Stomach smooth muscle (tissue), 2 donors: ENCODE measurements at regions not wholly inside any gene's neighbourhood (a gene's known extent, or its start where the extent isn't known, plus 50 kb on each side); places are given as distances from the start of the nearest gene placed in this dataset.

ENCODE experiments used
- H3K27ac ChIP-seq: one replicate; pipeline ENCODE4 v1.7.0; 2013; ENCODE audit warnings: mild to moderate bottlenecking, low read length, inconsistent platforms
- H3K27me3 ChIP-seq, 2 donors: one replicate each; pipeline ENCODE4 v1.7.0; 2013; ENCODE audit warnings: low read length in 2 of 2; ENCODE audit not compliant: insufficient read depth in 2 of 2, control insufficient read depth in 1 of 2
- H3K36me3 ChIP-seq, 2 donors: one replicate each; pipeline ENCODE4 v1.7.0; 2013; ENCODE audit warnings: low read length in 2 of 2; ENCODE audit not compliant: control insufficient read depth in 2 of 2, insufficient read depth in 2 of 2
- H3K4me1 ChIP-seq: one replicate; pipeline ENCODE4 v1.7.0; 2013; ENCODE audit warnings: low read length; ENCODE audit not compliant: control insufficient read depth, insufficient read depth
- H3K4me3 ChIP-seq, 2 donors: one replicate each; pipeline ENCODE4 v1.7.0; 2013; ENCODE audit warnings: low read length in 2 of 2
- H3K9ac ChIP-seq, 2 donors: one replicate each; pipeline ENCODE4 v1.7.0; 2013; ENCODE audit warnings: low read length in 2 of 2, mild to moderate bottlenecking in 1 of 2
- H3K9me3 ChIP-seq, 2 donors: one replicate each; pipeline ENCODE4 v1.7.0; 2013; ENCODE audit warnings: low read length in 2 of 2; ENCODE audit not compliant: control insufficient read depth in 2 of 2
- donor health status: healthy.
- donor health status: Pancreatic carcinoma.

DNA sequence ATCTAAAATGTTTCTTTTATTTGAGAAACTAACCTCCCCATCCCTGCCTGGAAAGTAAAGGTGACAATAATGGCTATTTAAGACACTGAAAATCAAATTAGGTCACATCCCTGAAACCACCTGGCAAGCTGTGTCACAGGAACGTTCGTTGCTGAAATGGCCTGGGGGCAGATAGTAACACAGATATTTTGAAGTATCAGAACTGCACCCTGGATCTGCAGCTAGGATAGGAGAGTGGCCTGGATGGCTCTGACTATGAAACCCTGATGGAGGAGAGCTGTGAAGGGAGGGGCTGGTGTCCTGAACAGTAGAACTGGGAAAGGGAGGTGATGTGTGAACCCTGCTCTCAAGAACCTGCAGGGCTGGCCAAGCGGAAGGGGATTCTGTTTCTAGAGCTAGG lies 648.3 kb upstream of the CFAP20DC start:
- Histone ChIP-seq H3K4me1 (no peaks in the 10 kb centered on the region), H3K4me3 (no peak overlapping the region), H3K9me3 (no peaks in the 10 kb centered on the region), H3K36me3 (no peaks in the 10 kb centered on the region), H3K9ac (no peak overlapping the region), H3K27me3 (no peaks in the 10 kb centered on the region), H3K27ac (no peak overlapping the region)

DNA sequence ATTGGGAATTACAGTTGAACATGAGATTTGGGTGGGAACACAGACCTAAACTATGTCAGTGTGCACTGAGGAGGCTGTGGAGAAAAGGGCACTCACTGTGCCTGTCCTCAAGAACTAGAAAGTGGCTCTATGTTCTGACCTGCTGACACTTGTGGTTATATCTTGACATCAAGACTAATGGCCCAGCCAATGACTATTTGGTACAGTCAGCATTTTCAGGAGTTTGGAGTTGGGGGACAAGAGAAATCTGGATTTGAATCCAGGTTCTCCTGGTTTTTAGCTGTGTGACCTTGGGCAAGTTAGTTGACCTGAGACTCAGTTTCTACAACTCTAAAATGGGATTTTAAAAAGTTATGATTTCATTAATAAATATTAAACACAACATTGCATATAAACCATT lies 647.0 kb upstream of the CFAP20DC start:
- Histone ChIP-seq H3K9ac (no peak overlapping the region), H3K36me3 (no peaks in the 10 kb centered on the region), H3K27ac (no peak overlapping the region), H3K9me3 (peaks cover 0 to 2% of the 10 kb centered on the region in 2 donors), H3K4me1 (no peaks in the 10 kb centered on the region), H3K4me3 (no peak overlapping the region), H3K27me3 (no peaks in the 10 kb centered on the region)

DNA sequence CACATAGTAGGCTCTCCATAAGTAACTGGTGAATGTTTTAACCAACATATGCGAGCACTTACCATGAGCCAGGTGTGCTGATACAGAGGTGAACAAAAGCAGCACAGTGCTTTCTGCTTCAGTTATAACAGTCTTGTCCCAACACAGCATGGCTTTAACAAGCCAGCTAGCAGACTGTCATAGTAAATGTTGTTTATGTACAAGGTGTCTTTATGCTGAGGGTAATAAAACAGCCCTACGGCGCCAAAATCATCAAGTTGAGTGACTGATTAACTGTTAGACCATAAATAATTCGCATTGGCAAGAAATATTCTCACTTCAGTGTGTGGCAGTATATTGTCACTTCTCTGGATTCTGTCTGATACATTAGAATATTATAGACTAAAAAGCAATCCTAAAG lies 646.0 kb upstream of the CFAP20DC start:
- Histone ChIP-seq H3K4me1 (no peaks in the 10 kb centered on the region), H3K36me3 (no peaks in the 10 kb centered on the region), H3K4me3 (no peak overlapping the region), H3K9me3 (peaks cover 0 to 2% of the 10 kb centered on the region in 2 donors), H3K27me3 (no peaks in the 10 kb centered on the region), H3K27ac (no peak overlapping the region), H3K9ac (no peak overlapping the region)

DNA sequence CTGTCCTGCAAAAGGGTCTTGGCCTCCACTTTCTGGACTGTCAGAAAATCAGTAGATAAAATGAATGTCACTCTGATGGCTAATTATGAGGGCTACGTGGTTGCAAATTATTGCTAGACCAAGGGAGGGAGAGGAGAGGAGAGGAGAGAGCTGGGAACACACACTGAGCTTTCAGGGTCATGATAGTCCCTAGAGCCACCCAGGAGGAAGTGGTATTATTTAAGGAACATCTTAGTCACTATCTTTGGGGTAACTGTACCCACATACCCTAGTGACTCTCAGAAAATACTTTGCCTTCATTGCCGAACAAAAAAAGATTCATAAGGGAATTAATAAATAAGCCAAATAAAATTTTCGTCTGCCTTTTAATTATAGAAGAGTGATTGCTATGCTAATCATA lies 642.3 kb upstream of the CFAP20DC start:
- no peak overlapping the region for H3K4me3 ChIP-seq
- H3K9ac ChIP-seq: no peak overlapping the region
- H3K4me1 ChIP-seq: no peaks in the 10 kb centered on the region
- H3K36me3 ChIP-seq: no peaks in the 10 kb centered on the region
- peaks cover 0 to 2% of the 10 kb centered on the region in 2 donors for H3K9me3 ChIP-seq
- no peak overlapping the region for H3K27ac ChIP-seq
- H3K27me3 ChIP-seq: no peaks in the 10 kb centered on the region

DNA sequence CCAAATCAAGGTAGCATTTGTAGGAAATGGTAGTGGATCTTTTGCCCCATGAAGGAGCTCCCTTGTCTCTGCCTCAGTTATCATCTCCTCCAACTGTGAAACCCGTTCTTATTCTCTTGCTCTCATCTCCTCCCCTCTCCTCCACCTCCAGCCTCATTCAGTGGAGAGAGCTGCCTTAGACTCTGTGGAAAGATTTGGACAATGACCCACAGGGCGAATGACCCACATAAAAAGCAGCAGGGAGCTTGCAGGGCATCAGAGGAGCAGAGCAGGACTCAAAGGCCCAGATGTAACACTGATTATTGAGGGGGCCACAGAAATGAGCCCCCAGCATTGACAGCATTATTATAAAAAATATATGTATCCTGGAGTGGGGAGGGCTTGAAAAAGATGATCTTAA lies 641.1 kb upstream of the CFAP20DC start:
- Histone ChIP-seq H3K4me1 (no peaks in the 10 kb centered on the region), H3K9me3 (peaks cover 0 to 2% of the 10 kb centered on the region in 2 donors), H3K27ac (no peak overlapping the region), H3K4me3 (no peak overlapping the region), H3K9ac (no peak overlapping the region), H3K36me3 (no peaks in the 10 kb centered on the region), H3K27me3 (no peaks in the 10 kb centered on the region)

DNA sequence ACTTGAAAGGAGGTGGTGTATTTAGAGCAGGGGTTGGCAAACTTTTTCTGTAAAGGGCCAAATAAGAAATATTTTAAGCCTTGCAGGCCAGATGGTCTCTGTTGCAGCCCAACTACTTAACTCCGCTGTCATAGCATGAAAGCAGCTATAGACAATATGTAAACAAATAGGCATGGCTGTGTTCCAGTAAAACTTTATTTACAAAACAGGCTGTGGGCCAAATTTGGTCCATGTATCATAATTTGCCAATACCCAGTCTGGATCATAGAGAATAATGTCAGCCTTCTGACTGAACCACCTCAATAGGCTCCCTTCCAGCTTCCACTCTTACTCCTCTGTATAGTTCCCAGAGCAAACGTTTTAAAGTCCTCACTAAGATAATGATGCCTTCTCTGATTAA lies 638.8 kb upstream of the CFAP20DC start:
- Histone ChIP-seq H3K4me1 (no peaks in the 10 kb centered on the region), H3K9ac (no peak overlapping the region), H3K27me3 (no peaks in the 10 kb centered on the region), H3K36me3 (no peaks in the 10 kb centered on the region), H3K9me3 (peaks cover 0 to 2% of the 10 kb centered on the region in 2 donors), H3K4me3 (no peak overlapping the region), H3K27ac (no peak overlapping the region)

DNA sequence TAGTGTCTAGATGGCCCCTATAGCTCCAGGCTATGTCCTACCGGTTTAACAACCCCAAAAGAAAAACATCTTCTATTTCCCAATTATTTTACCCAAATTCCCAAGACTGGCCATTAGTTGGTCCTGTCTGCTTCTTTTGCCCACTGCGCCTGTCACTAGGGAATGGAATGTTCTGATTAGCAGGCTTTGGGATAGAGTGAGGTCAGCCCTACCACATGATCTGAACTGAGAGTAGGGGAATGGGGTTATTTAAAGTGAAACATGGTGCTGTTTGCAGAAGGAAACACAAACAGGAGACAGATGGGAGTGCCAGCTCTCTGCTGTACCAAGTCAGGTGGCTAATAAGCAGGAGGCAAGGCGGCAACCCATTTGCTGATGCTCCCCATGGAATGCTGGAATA lies 635.6 kb upstream of the CFAP20DC start:
- Histone ChIP-seq H3K36me3 (no peaks in the 10 kb centered on the region), H3K4me1 (no peaks in the 10 kb centered on the region), H3K27ac (no peak overlapping the region), H3K9me3 (no peaks in the 10 kb centered on the region), H3K9ac (no peak overlapping the region), H3K4me3 (no peak overlapping the region), H3K27me3 (no peaks in the 10 kb centered on the region)

DNA sequence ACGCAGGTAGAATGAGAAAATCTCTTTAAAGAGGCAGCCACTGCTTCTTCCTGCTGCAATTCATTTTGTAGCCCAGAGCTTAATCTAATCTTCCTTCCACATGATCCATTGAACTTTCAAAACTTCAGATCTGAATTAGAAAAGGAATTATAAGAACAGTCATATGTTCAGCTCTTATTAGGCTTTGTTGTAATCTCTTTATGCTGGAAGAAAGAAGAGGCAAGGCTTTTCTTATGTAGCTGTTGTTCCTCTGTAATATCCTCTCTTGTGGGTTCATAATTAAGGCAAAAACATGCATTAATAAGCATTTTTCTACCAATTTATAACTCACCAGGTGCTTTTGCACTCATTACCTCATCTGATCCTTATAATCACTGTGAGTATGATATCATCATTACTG lies 634.9 kb upstream of the CFAP20DC start:
- H3K9ac ChIP-seq: no peak overlapping the region
- H3K9me3 ChIP-seq: no peaks in the 10 kb centered on the region
- H3K27me3 ChIP-seq: no peaks in the 10 kb centered on the region
- H3K4me1 ChIP-seq: no peaks in the 10 kb centered on the region
- no peaks in the 10 kb centered on the region for H3K36me3 ChIP-seq
- H3K4me3 ChIP-seq: no peak overlapping the region
- no peak overlapping the region for H3K27ac ChIP-seq

DNA sequence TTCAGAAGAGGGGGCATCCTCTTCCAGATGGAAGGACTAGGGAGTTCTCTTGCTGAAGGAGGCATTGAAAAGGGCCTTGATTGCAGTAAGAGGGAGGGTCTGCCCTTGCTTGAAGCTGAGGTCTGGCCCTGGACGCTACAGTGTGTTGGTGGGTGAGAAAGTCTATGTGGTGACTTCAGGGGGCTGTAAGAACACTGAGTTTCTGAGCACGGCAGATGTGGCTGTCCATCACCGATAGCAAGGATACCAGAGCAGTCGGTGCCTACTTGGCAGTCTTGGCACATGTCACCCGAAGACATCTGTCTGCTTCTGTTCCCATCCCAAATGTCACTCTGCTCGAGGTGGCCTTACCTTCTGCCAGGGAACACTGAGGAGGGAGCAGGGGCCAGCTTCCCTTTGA lies 631.1 kb upstream of the CFAP20DC start:
- Histone ChIP-seq H3K4me3 (no peak overlapping the region), H3K36me3 (no peaks in the 10 kb centered on the region), H3K9ac (no peak overlapping the region), H3K4me1 (no peaks in the 10 kb centered on the region), H3K27ac (no peak overlapping the region), H3K9me3 (no peaks in the 10 kb centered on the region), H3K27me3 (no peaks in the 10 kb centered on the region)

DNA sequence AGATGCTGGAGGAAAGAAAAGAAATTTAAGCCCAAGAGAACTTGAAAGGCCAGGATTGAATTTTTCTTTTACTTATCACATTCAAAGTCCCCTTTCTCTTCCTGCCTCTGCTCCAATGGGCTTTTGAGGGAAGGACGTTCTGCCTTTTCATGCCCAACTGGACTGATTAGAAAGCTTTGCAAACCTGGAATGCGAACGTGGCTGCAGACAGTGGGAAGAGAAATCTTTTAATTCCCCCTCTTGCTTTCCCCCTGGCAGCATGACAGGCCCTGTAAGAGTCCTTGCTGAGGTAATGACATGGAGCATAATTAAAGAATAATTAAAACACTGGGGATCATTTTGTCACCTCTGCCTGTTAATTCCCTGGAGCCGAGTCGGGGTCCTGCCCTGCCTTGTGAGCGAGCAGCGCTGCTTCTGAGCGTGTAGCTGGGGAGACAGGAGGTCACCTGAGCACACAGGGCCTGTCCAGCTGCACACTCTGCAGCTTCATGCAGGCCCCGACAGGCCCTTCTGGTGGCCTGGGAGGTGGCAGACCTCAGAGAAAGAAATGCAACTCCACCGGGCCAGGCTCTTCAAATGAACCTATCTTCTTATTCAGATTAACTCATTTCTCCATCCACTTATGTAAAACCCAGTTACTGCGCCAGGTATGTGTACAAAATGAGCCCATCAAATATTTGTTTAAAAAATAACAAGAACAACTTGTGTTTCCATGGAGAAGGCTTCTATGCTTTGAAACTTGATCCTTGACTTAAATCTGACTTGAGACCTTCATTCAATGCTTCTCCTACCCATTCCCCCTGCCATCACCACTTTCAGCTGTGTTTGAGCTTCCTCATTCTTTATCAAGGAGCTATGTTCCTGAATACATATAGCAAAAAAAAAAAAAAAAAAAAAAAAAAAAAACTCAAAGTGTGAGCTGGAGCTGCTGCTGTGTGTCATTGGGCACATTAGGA lies 628.2 kb upstream of the CFAP20DC start:
- Histone ChIP-seq H3K27ac (no peak overlapping the region), H3K9ac (no peak overlapping the region), H3K9me3 (no peaks in the 10 kb centered on the region), H3K4me1 (no peaks in the 10 kb centered on the region), H3K36me3 (no peaks in the 10 kb centered on the region), H3K4me3 (no peak overlapping the region), H3K27me3 (no peaks in the 10 kb centered on the region)

DNA sequence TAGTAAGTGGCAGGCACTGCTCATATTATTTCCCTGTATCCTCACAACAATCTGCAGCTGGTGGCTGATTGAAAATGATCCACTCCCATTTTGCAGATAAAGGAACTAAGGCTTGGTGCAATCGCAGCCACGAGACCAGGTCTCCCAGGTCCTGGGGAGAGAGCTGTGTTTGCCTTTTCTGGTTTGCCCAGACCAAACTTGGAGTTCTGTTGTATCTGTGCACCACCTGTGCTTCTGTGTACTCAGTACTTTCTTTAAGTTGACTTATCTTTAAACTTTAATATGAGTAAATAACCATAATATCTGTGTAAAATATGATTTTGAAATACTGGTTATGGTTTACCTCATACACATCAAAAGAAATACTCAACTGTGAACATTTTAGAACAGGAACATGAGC lies 625.7 kb upstream of the CFAP20DC start:
- H3K9me3 ChIP-seq: no peaks in the 10 kb centered on the region
- no peak overlapping the region for H3K27ac ChIP-seq
- H3K4me1 ChIP-seq: no peaks in the 10 kb centered on the region
- no peak overlapping the region for H3K4me3 ChIP-seq
- H3K9ac ChIP-seq: no peak overlapping the region
- no peaks in the 10 kb centered on the region for H3K27me3 ChIP-seq
- no peaks in the 10 kb centered on the region for H3K36me3 ChIP-seq
